ENCODE measurements at regions not wholly inside any gene's neighbourhood (a gene's known extent, or its start where the extent isn't known, plus 50 kb on each side); places are given as distances from the start of the nearest gene placed in this dataset.

DNA sequence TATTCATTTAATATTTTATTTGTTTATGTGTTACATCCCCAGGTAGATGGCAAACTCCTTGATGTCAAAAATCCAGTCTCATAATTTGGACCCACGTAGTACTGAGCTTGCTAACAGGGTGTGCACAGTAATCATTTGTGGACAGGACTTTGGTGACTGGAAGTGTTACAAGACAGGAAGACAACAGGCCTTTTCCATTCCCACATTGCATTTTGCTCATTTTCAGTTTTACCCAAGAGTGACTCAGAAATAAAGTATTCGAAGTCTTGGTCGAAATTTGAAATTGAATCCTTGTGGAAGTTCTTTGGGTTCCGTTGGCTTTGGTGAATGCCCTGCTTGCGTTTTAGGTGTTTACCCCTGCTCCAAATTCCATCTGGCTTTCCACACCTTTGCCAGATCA is 63.0 kb upstream of the THBS2 start:
- intact Hi-C loops (cut with DNase I; ENCODE audit: low total_unique reads): no loop called here
- TF ChIP-seq POLR2A (IDR thresholded peaks at IDR 0.05): no peak
- TF ChIP-seq, protein P1, sequence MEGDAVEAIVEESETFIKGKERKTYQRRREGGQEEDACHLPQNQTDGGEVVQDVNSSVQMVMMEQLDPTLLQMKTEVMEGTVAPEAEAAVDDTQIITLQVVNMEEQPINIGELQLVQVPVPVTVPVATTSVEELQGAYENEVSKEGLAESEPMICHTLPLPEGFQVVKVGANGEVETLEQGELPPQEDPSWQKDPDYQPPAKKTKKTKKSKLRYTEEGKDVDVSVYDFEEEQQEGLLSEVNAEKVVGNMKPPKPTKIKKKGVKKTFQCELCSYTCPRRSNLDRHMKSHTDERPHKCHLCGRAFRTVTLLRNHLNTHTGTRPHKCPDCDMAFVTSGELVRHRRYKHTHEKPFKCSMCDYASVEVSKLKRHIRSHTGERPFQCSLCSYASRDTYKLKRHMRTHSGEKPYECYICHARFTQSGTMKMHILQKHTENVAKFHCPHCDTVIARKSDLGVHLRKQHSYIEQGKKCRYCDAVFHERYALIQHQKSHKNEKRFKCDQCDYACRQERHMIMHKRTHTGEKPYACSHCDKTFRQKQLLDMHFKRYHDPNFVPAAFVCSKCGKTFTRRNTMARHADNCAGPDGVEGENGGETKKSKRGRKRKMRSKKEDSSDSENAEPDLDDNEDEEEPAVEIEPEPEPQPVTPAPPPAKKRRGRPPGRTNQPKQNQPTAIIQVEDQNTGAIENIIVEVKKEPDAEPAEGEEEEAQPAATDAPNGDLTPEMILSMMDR (IDR thresholded peaks at IDR 0.05): no peak
- TF ChIP-seq POLR2AphosphoS5 (IDR thresholded peaks at IDR 0.05): no peak
- Histone ChIP-seq H3K9me3 (no peaks in the 10 kb centered on the region), H3K4me3 (no peak overlapping the region), H3K27me3 (no peaks in the 10 kb centered on the region), H3K36me3 (no peaks in the 10 kb centered on the region), H3K4me1 (no peaks in the 10 kb centered on the region), H3K27ac (no peak overlapping the region)
- DNase-seq (ENCODE audit: low spot score in 2 of 2): no peak

DNA sequence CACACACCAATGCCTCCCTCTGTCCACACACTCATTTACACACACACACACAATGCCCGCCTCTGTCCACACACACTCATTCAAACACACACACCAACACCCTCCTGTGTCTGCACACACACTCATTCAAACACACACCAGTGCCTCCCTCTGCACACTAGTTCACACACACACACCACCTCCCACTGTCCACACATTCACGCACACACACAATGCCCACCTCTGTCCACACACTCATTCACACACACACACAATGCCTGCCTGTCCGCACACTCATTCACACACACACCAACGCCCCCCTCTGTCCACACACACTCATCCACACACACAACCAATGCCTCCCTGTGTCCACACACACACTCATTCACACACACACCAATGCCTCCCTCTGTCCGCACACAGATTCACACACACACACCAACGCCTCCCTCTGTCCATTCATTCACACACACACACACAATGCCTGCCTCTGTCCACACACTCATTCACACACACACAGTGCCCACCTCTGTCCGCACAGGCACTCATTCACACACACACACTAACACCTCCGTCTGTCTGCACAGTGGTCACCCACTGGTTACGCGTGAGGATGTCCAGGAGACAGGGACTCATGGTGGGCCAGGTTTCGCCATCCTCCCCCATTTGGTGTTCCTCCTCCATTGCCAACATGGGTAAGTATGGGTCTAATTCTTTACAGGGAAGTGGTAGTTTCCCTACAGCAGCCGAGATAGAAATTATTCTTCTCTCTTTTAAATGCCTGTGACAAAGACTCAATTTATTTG is 62.4 kb upstream of the THBS2 start:
- DNase-seq (ENCODE audit: low spot score in 2 of 2): no peak
- intact Hi-C loops (cut with DNase I; ENCODE audit: low total_unique reads): no loop called here
- Histone ChIP-seq H3K4me3 (no peak overlapping the region), H3K36me3 (no peaks in the 10 kb centered on the region), H3K27ac (no peak overlapping the region), H3K9me3 (no peaks in the 10 kb centered on the region), H3K27me3 (no peaks in the 10 kb centered on the region), H3K4me1 (no peaks in the 10 kb centered on the region)
- no peak for TF ChIP-seq POLR2A (IDR thresholded peaks at IDR 0.05)
- no peak for TF ChIP-seq POLR2AphosphoS5 (IDR thresholded peaks at IDR 0.05)
- TF ChIP-seq, protein P1 (IDR thresholded peaks at IDR 0.05): no peak

DNA sequence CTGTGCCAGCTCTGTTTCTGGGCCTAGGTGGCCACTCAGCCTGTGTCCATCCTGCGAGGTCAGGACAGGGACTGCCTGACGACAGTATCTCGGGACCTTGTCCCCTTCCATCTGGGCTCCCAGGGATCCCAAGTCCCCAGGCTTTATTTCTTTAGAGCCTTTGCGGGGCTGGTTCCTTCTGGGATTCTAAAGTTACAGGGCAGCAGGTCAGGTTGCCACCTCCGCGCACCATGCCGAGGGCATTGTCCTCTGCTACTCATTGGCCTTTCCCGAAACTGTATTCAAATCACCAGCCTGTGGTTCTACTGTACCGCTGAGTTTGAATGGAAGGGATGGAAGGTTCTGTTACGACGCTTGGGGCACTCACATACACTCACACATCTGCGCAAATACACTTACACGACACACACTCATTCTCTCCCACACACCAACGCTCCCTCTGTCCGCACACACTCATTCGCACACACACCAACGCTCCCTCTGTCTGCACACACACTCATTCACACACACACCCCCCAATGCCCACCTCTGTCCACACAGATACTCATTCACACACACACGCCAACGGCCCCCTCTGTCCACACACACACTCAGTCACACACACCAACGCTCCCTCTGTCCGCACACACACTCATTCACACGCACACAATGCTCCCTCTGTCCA is 59.8 kb upstream of the THBS2 start:
- H3K27me3 ChIP-seq: no peaks in the 10 kb centered on the region
- TF ChIP-seq, protein P1 (IDR thresholded peaks at IDR 0.05): no peak
- TF ChIP-seq POLR2AphosphoS5 (IDR thresholded peaks at IDR 0.05): no peak
- no peak for TF ChIP-seq POLR2A (IDR thresholded peaks at IDR 0.05)
- intact Hi-C loops (cut with DNase I; ENCODE audit: low total_unique reads): no loop called here
- no peak overlapping the region for H3K27ac ChIP-seq
- no peak overlapping the region for H3K4me3 ChIP-seq
- H3K36me3 ChIP-seq: no peaks in the 10 kb centered on the region
- H3K9me3 ChIP-seq: no peaks in the 10 kb centered on the region
- H3K4me1 ChIP-seq: no peaks in the 10 kb centered on the region
- no peak for DNase-seq (ENCODE audit: low spot score in 2 of 2)

DNA sequence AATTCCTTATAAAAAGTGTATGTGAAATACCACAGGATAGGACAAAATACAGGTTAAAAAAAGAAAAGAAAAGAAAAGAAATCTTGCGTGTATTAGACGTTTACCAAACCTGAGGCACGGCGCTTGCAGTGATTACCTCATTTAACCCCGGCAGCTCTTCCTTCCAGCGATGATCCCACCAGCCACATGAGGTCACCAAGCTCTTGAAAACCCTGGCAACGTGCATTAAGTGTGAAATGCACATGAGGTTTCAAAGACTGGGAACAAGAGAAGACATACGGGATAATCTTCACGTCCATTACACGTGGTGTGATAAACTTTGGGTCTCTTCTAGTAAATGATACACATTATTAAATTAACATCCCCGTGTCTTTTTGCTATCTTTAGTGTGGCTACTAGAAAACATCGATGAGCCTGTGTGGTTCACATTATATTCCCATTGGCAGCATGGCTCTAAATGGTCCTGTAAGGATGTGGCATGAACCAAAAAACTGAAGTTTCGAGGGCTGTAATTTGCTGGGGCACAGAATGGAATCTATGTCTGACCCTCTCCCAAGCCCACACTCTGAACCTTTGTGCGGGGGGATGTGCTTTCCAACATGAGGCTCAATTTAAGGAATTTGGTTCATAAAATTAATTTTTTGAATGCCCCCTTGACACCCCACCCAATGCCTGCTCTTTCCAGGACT is 59.2 kb upstream of the THBS2 start:
- Histone ChIP-seq H3K4me1 (no peaks in the 10 kb centered on the region), H3K27me3 (no peaks in the 10 kb centered on the region), H3K9me3 (no peaks in the 10 kb centered on the region), H3K4me3 (no peak overlapping the region), H3K36me3 (no peaks in the 10 kb centered on the region), H3K27ac (no peak overlapping the region)
- no peak for TF ChIP-seq POLR2A (IDR thresholded peaks at IDR 0.05)
- TF ChIP-seq POLR2AphosphoS5 (IDR thresholded peaks at IDR 0.05): no peak
- TF ChIP-seq, protein P1 (IDR thresholded peaks at IDR 0.05): no peak
- intact Hi-C loops (cut with DNase I; ENCODE audit: low total_unique reads): no loop called here
- no peak for DNase-seq (ENCODE audit: low spot score in 2 of 2)

DNA sequence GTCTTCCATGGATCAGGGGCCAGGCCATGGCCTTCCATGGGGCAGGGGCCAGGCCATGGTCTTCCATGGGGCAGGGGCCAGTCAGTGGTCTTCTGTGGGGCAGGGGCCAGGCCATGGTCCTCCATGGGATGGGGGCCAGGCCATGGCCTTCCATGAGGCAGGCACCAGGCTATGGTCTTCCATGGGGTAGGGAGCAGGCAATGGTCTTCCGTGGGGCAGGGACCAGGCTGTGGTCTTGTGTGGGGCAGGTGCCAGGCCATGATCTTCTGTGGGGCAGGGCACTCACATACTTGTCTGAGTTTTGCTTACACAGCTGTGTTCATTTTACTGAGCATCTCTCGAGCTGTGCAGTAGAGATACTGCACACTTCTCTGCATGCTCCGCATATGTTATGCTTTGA is 57.3 kb upstream of the THBS2 start:
- Histone ChIP-seq H3K4me1 (no peaks in the 10 kb centered on the region), H3K9me3 (peaks cover 0 to 4% of the 10 kb centered on the region in 2 donors), H3K27ac (no peak overlapping the region), H3K36me3 (no peaks in the 10 kb centered on the region), H3K4me3 (no peak overlapping the region), H3K27me3 (no peaks in the 10 kb centered on the region)
- no peak for DNase-seq (ENCODE audit: low spot score in 2 of 2)
- TF ChIP-seq POLR2A (IDR thresholded peaks at IDR 0.05) (no peak), POLR2AphosphoS5 (IDR thresholded peaks at IDR 0.05) (no peak)
- TF ChIP-seq, protein P1 (IDR thresholded peaks at IDR 0.05): no peak
- intact Hi-C loops (cut with DNase I; ENCODE audit: low total_unique reads): no loop called here
